ENCODE measurements at regions not wholly inside any gene's neighbourhood (a gene's known extent, or its start where the extent isn't known, plus 50 kb on each side); places are given as distances from the start of the nearest gene placed in this dataset.

DNA sequence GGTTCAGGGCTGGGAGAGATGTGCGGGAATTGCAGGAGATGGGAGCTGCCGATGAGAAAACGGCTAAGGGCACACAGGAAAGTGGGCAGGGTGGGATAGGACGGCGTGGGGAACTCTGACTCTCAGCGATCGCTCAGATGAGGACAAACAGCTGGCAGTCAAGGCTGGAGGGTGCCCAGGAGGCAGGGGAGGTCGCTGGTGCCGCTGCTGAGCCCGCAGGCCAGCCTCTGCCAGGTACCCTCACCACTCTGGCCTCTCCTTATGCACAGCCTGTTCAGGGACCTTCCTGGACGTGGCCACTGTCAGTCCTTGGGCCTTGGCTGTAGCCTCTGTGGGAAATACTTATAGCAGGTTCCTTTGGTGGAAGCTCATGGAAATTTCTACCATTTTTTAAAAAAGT lies 308.6 kb downstream of the TEX29 start:
- TF ChIP-seq, protein P1, sequence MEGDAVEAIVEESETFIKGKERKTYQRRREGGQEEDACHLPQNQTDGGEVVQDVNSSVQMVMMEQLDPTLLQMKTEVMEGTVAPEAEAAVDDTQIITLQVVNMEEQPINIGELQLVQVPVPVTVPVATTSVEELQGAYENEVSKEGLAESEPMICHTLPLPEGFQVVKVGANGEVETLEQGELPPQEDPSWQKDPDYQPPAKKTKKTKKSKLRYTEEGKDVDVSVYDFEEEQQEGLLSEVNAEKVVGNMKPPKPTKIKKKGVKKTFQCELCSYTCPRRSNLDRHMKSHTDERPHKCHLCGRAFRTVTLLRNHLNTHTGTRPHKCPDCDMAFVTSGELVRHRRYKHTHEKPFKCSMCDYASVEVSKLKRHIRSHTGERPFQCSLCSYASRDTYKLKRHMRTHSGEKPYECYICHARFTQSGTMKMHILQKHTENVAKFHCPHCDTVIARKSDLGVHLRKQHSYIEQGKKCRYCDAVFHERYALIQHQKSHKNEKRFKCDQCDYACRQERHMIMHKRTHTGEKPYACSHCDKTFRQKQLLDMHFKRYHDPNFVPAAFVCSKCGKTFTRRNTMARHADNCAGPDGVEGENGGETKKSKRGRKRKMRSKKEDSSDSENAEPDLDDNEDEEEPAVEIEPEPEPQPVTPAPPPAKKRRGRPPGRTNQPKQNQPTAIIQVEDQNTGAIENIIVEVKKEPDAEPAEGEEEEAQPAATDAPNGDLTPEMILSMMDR (IDR thresholded peaks at IDR 0.05) = no peak
- TF ChIP-seq ZFX (IDR thresholded peaks at IDR 0.05; ENCODE audit: borderline replicate concordance) = no peak
